ENCODE measurements at regions not wholly inside any gene's neighbourhood (a gene's known extent, or its start where the extent isn't known, plus 50 kb on each side); places are given as distances from the start of the nearest gene placed in this dataset.
"Not testable (repeated sequence)": the region's sequence is repeated elsewhere in the genome, so short reads cannot be mapped to it uniquely, and the experiment has no call there.

DNA sequence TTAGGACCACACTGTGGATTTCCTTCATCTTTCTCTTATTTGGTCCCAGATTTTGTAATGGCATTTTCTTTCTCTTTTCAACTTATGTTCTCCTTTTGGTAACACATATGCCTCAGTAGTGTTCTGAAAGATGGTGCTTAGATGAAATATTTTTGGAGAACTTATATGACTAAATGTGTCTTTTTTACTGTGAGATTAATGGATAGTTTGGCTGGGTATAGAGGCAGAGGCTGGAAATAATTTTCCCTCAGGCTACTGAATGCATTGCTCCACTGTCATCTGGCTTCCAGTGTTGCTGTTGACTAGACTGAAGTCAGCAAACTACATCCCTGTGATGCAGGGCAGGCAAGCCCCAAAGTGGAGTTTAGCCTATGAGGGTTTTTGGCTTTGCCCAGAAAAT lies 450.9 kb downstream of the DMAC1 start:
- DNase-seq: no peak

DNA sequence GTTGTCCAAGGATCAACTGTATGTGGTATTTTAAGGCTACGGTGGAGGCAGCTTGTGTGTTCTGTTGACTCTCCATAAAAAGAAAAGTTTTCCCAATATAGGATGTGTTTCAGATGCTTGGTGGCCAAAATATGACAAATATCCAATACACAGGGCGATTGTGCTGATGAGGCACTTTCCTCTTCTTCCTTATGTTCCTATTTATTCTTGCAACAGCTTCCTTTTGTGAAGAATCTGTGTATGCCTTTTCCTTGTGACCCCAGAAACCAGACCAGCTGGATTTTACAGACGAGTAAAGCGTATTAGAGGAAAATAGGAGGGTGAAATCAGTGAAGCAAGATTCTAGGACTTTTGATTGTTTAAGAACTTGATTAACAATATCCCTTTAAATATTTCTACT lies 452.0 kb downstream of the DMAC1 start:
- DNase-seq: no peak

DNA sequence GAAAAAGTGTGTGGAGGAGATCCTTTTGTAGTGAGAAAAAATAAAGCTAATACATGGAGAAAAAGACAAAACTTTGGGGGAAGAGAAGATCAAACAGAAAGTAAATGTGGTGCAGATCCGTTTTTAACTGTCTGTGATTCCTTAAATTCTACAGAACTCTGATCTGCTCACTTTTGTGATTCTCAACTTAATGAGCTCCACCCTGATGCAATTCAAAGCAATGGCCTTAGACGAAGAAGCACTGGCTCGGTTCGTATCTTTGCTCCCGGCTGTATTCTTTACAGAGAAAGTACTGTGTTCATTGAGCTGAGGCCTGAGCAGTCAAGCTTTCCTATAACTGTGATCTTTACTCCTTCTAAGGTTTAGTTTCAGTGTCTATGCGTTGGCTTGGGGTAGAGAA lies 453.4 kb downstream of the DMAC1 start:
- no peak for DNase-seq

DNA sequence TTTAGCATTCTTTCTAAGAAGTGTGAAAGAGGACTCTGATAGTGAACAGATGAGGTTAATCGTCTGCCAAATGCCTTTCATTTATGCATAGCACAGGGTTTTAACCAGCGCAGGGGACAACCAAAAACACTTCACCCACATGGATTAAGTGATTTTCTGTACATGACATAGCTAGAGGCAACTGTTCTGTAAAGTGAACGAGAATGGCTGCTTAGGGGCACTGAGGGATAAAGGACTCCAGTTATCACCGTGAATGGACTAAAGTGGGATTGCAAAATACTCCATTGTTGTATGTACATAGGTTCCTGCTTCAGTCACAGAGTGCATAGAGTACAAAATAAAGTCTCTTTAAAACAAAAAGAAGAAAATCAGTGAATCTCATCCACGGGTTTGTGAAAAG lies 456.8 kb downstream of the DMAC1 start:
- DNase-seq: no peak

DNA sequence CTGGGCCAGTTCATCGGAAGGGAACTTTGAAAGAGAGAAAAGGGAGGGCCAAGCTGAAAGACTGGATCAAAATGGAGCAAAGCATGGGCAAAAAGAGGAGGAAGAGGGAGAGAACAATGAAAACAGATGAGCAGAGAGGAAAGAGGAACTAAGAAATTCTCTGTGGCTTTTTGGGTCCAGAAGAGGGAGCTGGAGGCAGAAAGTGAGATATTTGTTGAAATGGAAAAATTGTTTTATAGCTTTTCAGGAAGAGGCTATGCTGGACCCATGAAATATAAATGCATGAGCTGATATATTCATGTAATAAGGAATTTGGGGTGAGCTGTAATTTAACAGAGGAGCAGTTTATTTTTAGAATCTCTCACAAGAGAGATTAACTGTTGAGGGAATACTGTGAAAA lies 457.3 kb downstream of the DMAC1 start:
- peak in 1 of 56 donors; percentile 0 for DNase-seq

DNA sequence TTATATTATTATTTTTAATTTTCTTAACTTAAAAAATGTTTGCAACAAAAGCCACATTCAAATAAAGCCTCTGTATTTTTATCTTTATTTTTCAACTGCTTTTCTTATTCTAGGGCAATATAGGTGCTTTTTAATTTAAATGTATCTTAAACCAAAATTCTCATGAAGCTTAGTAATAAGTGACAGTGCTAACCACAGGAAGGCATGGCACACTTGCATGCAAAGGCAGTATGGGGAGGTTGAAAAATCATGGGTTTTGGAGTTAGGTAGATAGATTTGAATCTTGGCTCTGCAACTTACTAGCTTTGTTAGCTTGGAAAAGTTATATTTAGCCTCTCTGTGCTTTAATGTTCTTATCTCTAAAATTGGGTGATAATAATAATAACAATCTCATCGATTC lies 458.0 kb downstream of the DMAC1 start:
- DNase-seq: no peak

DNA sequence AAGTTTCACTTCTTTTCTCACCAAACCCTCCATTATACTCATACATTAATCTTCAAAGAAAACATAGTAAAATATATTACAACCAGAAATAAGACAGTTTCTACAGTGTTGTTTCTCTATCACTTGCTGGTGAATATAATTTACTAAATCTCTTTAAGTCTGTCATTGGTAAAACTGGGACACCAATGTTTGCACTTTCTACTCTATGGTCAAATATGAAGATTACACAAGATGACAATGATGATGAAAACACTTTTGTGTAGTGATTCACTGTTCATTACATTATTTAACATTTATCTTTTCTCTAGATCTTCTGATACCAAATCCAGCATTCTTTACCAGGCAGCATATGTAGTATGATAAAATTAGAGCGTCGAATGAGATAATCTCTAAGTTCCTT lies 459.1 kb downstream of the DMAC1 start:
- DNase-seq: no peak

DNA sequence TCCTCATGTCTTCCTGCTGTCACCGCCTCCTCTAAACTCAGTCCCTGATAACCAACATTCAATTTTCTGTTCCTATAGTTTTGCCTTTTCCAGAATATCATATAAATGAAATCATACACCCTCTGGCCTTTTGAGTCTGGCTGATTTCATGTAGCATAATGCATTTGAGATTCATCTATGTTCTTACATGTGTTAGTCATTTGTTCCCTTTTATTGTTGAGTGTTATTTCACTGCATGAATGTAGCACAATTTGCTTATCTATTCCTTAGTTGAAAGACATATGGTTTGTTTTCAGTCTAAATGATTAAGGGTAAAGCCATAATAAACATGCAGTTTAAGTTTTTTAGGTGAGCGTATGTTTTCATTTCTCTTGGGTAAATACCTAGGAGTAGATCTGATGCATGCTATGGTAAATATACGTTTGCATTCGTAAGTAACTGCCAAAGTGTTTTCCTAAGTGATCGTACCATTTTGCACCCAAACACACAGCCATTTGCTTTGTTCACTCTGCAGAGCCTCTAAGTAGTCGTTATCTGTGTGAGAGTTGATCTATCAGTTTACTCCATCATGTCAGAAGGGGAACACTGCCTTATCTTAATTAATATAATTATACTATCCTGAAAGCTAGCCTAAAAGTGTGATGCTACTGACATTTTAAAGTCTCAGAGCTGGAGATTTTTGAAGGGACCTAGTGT lies 460.8 kb downstream of the DMAC1 start:
- no peak for DNase-seq

DNA sequence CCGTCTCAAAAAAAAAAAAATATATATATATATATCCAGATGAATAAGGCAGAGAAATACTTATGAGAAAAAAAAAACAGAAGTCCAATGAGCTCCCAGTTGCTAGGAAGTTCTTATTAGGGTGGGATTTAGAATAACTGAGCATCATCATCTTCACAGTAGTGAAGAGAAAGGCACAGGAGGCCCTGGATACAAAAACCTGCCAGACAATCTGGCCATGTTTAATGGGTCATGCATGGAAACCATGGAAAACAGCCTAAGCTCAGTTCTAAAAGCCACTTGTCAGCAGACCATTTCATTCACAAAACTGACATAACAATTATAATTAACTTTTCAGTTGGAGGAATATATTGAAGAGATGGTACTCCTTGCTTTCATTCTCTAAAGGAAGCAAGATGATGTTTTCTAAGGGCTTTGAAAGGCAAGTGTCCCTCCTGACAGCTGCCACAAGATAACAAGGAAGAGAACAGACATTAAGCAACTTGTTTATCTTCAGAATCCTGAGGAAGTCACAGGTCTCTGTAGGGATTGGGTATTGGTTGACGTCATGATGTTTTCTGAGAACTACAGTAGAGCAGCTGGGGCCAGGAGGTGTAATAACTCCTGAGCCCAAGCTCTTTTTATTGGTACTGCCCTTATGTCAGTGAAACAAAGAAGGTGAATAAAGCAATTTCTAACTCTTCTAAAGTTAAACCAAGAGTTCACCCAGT lies 463.1 kb downstream of the DMAC1 start:
- no peak for DNase-seq

DNA sequence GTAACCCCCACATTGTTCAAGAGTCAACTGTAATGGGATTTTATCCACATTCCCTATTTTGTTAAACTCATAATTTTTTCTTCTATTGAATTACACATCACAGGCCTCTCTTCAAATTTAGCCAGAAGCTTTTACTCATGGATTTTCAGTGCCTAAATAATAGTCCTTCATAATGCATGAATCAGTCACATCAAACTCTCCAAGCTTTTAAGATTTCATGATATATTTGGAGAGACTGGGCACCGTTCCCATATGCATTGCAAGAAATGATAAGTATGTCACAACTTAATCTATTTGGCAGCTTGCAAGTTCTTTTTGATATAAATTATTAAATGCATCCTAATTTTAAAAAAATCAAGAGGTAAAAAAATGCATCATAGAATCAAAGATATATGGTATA lies 465.9 kb downstream of the DMAC1 start:
- no peak for DNase-seq

DNA sequence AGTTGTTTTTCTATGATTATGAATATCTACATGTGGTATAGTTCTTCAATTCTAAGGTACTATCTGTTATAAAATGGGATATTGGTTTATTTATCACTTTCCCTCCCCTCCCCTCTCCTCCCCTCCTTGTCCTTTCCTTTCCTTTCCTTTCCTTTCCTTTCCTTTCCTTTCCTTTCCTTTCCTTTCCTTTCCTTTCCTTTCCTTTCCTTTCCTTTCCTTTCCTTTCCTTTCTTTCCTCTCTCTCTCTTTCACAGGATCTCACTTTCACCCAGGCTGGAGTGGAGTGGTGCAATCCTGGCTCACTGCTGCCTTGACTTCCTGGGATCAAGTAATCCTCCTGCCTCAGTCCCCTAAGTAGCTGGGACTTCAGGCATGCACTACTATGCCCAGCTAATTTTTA lies 466.8 kb downstream of the DMAC1 start:
- no peak for DNase-seq

DNA sequence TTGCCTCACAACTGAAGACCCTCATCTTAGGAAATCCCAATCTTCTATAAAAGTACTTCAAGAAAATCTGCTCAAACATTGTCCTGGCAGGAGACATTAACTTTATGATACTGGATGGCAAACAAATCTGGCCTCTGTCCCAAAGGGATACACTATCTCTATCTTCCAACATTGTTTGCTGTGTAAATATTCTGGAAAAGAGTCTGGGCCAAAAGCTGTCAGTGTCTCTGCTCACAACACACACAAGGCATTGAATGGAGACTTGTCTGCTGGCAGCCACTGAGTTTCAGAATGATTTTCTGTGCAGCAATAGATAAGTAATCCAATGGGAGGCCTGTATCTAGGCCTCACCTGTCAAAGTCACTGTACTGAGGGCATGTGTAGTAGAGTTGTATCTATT lies 471.1 kb downstream of the DMAC1 start:
- no peak for DNase-seq

DNA sequence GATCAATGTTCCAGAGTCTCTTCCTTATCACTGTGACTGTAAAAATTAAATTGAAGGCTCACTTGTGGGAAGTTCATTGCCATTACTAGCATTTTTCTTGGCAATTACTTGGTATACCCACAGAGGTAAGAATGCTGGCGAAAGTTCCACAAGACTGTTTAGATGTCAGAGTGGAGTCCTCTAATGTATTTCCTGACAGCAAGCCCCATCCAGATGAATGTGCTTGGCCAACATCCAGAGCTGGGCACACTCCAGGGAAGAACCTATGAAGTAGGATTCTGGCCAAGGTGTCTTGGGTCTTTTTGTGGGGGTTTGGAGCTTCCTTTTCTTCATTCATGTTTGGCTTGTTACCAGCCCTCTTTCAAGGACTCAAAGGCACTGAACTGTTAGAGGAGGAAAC lies 473.6 kb downstream of the DMAC1 start:
- DNase-seq: no peak

DNA sequence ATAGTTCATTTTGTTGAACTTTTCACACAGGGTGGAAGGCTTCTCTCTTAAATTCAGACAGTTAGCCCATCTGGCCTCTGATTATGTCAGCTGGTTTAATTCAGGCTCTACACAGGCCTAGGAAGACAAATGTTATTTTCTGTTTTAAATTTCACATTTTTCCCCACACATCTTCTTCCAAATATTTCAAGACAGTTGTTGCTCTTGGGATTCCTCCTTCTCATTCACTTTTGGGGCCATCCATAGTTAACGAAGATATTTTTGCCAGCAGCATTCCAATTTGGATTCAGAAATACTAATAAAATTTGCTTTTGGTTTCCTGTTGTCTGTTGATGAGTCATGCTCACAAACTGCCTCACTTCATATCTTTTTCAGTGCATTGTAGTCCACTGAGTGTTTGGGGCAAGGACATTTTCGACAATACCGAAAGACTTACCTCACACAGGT lies 475.4 kb downstream of the DMAC1 start:
- no peak for DNase-seq

DNA sequence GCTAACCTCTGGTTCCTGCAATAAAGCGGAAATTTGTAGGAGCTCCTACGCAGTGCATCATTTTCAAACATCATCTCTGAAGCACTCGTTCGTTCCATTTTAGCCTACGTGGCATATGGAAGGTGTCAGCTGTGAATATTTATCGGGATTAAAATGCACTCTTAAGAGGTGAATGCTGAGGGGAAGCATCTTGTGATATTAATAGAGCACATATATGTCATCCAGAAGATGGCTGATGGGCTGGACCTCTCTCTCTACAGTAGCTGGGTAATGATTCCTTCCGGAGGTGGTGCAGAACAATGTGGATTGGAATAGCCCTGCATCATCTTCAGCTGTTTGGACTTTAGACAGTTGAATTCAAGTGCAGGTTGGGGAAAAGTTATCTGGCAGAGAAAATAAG lies 478.7 kb downstream of the DMAC1 start:
- DNase-seq: no peak

DNA sequence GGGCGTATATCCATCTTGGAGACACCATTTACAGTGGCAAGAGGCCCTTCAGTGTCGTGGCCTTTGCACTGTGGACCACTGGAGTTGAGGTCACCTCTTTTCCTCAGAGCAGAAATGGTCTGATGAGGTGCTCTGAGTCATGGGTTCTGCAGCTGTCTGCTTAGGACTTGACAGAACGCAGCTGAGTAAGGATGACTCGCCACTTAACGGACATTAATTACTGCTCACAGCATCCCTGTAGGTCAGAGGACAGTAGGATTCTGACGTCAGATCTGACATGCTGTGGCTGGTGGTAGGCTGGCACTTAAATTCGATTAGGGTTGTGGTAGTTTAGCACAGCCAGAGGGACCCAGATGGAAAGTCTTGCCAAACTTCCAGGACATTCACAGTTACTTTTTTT lies 479.4 kb downstream of the DMAC1 start:
- DNase-seq: no peak

DNA sequence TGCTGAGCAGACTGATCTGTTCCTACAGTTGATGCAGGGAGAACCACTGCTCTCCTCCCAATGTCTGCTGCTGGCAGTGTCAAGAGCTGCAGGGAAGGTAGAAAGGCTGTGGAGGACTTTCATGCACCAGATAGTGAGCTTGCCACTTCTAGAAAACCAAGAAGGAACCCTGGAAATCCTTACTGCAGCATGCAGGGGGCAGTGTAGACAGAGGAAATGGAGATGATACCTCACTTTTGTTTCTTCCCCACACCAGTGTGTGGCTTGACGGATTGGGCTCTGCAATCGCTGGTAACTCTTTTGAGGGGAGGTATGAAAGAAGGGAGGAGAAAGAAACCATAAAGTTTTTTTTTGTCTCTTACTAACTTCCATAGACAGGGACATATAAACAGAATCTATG lies 480.7 kb downstream of the DMAC1 start:
- no peak for DNase-seq

DNA sequence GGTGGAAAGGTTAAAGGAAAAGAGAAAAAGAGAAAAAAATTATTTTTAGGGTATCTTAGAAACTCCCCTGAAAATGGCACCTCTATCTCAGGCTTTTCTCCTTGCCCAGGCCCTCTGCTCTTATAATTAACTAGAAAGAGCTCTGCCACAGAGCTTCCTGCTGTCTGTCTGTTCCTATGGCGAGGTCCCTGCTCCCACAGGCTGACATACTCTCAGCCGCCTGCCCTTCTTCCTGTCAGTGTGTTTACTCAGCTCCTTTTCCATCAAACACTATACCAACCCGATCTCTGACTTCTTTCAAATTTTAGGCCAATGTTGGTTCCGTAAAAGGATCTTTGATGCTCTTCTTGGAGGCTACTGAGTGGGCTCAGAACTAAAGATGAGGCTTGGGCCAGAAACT lies 482.6 kb downstream of the DMAC1 start:
- no peak for DNase-seq

DNA sequence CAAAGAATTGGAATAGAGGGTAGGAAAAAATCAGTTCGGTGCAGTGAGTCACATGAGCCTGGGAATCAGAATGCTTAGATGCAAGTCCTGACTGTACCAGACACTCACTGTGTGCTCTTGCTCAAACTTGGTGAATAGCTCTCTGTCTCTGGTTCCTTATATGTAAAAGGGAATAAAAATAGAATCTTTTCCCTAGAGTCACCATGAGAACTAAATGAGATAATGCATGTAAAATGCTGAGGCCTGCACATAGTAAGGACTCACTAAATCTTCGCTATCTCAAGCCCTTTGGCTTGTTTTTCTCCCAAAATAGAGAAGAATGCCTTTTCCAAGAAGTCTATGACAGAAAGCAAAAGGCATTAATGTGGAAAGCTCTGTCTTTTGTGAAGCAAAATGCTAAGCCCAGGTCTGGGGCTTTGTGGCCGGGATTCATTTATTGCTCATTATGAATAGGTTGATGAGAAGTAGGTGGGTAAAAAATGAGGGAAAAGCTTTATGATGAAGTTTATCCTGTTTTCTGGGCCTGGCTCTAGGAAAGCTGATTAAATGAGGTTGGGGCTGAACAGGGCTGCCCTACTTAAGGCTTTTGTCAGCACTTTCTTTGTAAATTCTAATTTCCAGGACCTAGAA lies 483.3 kb downstream of the DMAC1 start:
- DNase-seq: no peak

DNA sequence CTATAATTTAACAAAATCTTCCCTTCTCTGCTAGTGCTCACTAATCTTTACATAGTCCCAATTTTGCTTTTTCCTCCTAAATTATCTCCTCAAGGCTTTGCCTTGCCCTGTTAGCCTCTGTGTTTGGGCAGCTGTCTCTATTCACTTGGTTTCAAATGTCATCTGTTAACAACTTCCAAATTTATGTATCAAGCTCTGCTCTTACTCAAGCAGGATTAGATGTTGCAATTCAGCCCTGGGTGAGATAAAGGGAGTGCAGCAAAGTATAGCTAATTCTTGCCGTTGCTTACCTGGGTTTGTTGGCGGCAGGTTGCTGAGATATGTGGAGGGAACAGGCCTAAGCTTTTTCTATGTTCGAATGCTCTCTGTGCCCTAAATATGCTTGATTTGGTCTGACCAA lies 483.8 kb downstream of the DMAC1 start:
- no peak for DNase-seq

DNA sequence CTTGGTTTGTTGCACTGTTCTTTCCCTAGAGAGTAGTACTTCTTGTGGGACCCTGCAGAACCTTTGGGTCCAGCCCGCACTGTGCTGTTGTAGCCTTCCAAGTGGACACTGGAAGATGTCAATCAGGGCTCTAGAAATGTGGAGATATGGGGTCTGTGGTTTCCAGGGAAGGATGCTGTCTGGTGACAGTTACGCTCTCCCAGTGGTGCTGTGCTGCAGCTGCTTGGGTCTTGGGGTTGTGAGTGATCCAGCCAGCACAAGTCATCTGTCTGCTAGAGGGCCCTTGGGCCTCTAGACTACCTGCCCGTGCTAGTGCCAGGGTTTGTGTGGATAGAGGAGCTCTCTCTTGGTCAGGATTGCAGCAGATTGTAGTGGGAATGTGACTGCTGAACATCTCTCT lies 484.5 kb downstream of the DMAC1 start:
- no peak for DNase-seq

DNA sequence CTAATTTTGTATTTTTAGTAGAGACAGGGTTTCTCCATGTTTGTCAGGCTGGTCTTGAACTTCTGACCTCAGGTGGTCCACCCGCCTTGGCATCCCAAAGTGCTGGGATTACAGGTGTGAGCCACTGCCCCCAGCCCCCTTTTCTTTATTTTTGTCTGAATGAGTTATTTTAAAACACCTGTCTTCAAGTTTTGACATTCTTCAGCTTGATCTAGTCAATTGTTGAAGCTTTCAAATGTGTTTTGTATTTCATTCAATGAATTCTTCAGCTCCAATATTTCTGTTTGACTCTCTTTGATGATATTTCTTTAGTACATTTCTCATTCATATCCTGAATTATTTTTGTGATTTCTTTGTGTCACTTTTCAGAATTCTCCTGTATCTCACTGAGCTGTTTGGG lies 486.2 kb downstream of the DMAC1 start:
- DNase-seq: no peak

DNA sequence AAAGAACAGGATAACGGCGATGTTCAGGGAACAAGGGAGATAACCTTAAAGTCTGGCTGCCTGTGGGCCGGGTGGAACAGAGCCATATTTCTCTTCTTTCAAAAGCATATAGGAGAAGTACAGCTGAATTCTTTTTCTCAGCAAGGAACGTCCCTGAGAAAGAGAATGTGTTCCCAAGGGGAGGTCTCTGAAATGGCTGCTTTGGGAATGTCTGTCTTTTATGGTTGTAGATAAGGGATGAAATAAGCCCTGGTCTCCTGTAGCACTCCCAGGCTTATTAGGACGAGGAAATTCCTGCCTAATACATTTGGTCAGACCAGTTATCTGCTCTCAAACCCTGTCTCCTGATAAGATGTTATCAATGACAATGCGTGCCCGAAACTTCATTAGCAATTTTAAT lies 490.5 kb downstream of the DMAC1 start:
- not testable (repeated sequence) for DNase-seq
